ENCODE measurements at regions not wholly inside any gene's neighbourhood (a gene's known extent, or its start where the extent isn't known, plus 50 kb on each side); places are given as distances from the start of the nearest gene placed in this dataset.
"Not testable (repeated sequence)": the region's sequence is repeated elsewhere in the genome, so short reads cannot be mapped to it uniquely, and the experiment has no call there.

- Histone ChIP-seq H3K27me3 (no peaks in the 10 kb centered on the region), H3K27ac (no peak overlapping the region), H3K9me3 (no peaks in the 10 kb centered on the region), H3K36me3 (no peaks in the 10 kb centered on the region), H3K4me1 (no peaks in the 10 kb centered on the region), H3K4me3 (no peak overlapping the region)
- TF ChIP-seq POLR2AphosphoS5 (IDR thresholded peaks at IDR 0.05) (no peak), CTCF (IDR thresholded peaks at IDR 0.05) (no peak), POLR2A (IDR thresholded peaks at IDR 0.05) (no peak), EP300 (IDR thresholded peaks at IDR 0.05) (no peak)
- no peak for ATAC-seq
- WGBS, 2 donors (ENCODE audit: low coverage in 1 of 2) = 44 to 47% methylated on average over 5 of the region's 5 CpGs
Measured at GRCh38 chr13:109998684-109999533, 212.5 kb upstream of the IRS2 start.

- TF ChIP-seq POLR2AphosphoS5 (IDR thresholded peaks at IDR 0.05) (no peak), EP300 (IDR thresholded peaks at IDR 0.05) (no peak), CTCF (IDR thresholded peaks at IDR 0.05) (no peak), POLR2A (IDR thresholded peaks at IDR 0.05) (no peak)
- Histone ChIP-seq H3K36me3 (no peaks in the 10 kb centered on the region), H3K27ac (no peak overlapping the region), H3K27me3 (no peaks in the 10 kb centered on the region), H3K4me3 (no peak overlapping the region), H3K9me3 (no peaks in the 10 kb centered on the region), H3K4me1 (no peaks in the 10 kb centered on the region)
- 63 to 78% methylated on average over 1 of the region's 1 CpG for WGBS, 2 donors (ENCODE audit: low coverage in 1 of 2)
- no peak for ATAC-seq
Measured at GRCh38 chr13:109998037-109998436, 211.7 kb upstream of the IRS2 start.

GRCh38 chr13:109997056-109997595 is 210.7 kb upstream of the IRS2 start:
- H3K9me3 ChIP-seq, H3K27ac ChIP-seq, H3K4me1 ChIP-seq, ATAC-seq, H3K4me3 ChIP-seq, H3K27me3 ChIP-seq, H3K36me3 ChIP-seq: not testable (repeated sequence)
- 91 to 95% methylated on average over 5 of the region's 5 CpGs for WGBS, 2 donors (ENCODE audit: low coverage in 1 of 2)

- no peak for ATAC-seq
- Histone ChIP-seq H3K36me3 (no peaks in the 10 kb centered on the region), H3K27me3 (no peaks in the 10 kb centered on the region), H3K27ac (no peak overlapping the region), H3K9me3 (no peaks in the 10 kb centered on the region), H3K4me1 (no peaks in the 10 kb centered on the region), H3K4me3 (no peak overlapping the region)
- WGBS, 2 donors (ENCODE audit: low coverage in 1 of 2) = 78 to 79% methylated on average over 9 to 10 of the region's 10 CpGs
- TF ChIP-seq POLR2A (IDR thresholded peaks at IDR 0.05) (no peak), EP300 (IDR thresholded peaks at IDR 0.05) (no peak), CTCF (IDR thresholded peaks at IDR 0.05) (no peak), POLR2AphosphoS5 (IDR thresholded peaks at IDR 0.05) (no peak)
Measured at GRCh38 chr13:109996404-109996960, 210.1 kb upstream of the IRS2 start.

- Histone ChIP-seq H3K36me3 (no peaks in the 10 kb centered on the region), H3K27me3 (no peaks in the 10 kb centered on the region), H3K9me3 (no peaks in the 10 kb centered on the region), H3K4me1 (no peaks in the 10 kb centered on the region), H3K4me3 (no peak overlapping the region), H3K27ac (no peak overlapping the region)
- 80 to 89% methylated on average over 1 of the region's 2 CpGs for WGBS, 2 donors (ENCODE audit: low coverage in 1 of 2)
- ATAC-seq = no peak
- no peak for TF ChIP-seq POLR2AphosphoS5 (IDR thresholded peaks at IDR 0.05)
- TF ChIP-seq CTCF (IDR thresholded peaks at IDR 0.05) = no peak
- no peak for TF ChIP-seq POLR2A (IDR thresholded peaks at IDR 0.05)
- no peak for TF ChIP-seq EP300 (IDR thresholded peaks at IDR 0.05)
Measured at GRCh38 chr13:109995578-109995977, 209.2 kb upstream of the IRS2 start.

All from gastroesophageal sphincter (tissue), 4 donors.